ENCODE measurements at regions not wholly inside any gene's neighbourhood (a gene's known extent, or its start where the extent isn't known, plus 50 kb on each side); places are given as distances from the start of the nearest gene placed in this dataset.

DNA sequence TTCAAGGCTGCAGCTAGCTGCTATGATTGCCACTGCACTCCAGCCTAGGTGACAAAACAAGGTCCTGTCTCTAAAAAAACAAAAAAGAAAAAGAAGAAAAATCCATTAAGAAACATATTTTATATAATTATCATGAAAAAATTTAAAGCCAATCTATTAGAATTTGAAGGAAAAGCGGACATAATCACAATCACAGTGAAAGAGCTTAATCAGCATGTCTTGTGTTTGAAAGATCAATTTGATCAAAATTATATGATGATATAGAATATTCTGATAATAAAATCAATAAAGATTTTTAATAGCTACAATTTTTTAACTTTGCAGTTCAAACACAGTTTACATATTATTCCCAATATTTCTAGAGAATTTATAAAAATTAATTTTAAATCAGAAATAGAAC is 210.1 kb downstream of the MEX3B start:
- DNase-seq = no peak
- H3K27ac ChIP-seq (ENCODE audit: low read length) = no peak overlapping the region

DNA sequence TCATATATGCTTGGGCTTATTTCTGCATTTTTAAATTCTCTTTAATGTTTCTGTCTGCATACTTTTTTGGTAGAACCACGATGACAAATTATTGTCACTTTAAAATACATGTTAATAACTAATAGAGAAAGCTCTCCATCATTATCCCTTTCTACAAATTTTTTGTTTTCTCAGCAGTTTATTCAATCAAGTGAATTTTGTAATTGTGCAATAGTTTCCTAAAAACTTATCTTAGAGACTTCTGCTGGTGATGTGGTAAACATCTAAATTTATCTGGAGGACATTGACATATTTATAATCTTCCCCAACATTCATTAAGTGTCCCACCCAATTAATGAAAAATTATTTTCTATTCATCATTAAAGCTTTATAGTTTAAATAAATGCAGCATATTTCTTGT is 215.3 kb downstream of the MEX3B start:
- no peak overlapping the region for H2AFZ ChIP-seq (ENCODE audit: low read length)
- no peaks in the 10 kb centered on the region for H3K9me2 ChIP-seq (replicated peaks; ENCODE audit: insufficient read depth, low read length)
- H4K20me1 ChIP-seq (ENCODE audit: insufficient read depth, low read length) = no peaks in the 10 kb centered on the region
- H3K9me3 ChIP-seq (replicated peaks; ENCODE audit: insufficient read depth, low read length) = no peaks in the 10 kb centered on the region
- H3K36me3 ChIP-seq (replicated peaks; ENCODE audit: insufficient read depth, low read length) = no peaks in the 10 kb centered on the region
- H3K9ac ChIP-seq (ENCODE audit: low read length) = no peak overlapping the region
- DNase-seq = no peak
- no peak overlapping the region for H3K4me3 ChIP-seq (ENCODE audit: low read length)
- no peaks in the 10 kb centered on the region for H3K27me3 ChIP-seq (replicated peaks; ENCODE audit: insufficient read depth, low read length)
- H3K4me1 ChIP-seq (ENCODE audit: low read length) = no peaks in the 10 kb centered on the region
- TF ChIP-seq EZH2 (optimal IDR thresholded peaks at IDR 0.05; ENCODE audit: low read depth, low read length) (no peak), EZH2phosphoT487 (IDR thresholded peaks at IDR 0.05; ENCODE audit: low read length) (no peak)
- TF ChIP-seq, protein P1, sequence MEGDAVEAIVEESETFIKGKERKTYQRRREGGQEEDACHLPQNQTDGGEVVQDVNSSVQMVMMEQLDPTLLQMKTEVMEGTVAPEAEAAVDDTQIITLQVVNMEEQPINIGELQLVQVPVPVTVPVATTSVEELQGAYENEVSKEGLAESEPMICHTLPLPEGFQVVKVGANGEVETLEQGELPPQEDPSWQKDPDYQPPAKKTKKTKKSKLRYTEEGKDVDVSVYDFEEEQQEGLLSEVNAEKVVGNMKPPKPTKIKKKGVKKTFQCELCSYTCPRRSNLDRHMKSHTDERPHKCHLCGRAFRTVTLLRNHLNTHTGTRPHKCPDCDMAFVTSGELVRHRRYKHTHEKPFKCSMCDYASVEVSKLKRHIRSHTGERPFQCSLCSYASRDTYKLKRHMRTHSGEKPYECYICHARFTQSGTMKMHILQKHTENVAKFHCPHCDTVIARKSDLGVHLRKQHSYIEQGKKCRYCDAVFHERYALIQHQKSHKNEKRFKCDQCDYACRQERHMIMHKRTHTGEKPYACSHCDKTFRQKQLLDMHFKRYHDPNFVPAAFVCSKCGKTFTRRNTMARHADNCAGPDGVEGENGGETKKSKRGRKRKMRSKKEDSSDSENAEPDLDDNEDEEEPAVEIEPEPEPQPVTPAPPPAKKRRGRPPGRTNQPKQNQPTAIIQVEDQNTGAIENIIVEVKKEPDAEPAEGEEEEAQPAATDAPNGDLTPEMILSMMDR (IDR thresholded peaks at IDR 0.05; ENCODE audit: low read length) = no peak
- no peak overlapping the region for H3K4me2 ChIP-seq (ENCODE audit: low read depth, low read length)
- H3K79me2 ChIP-seq (ENCODE audit: low read length) = no peaks in the 10 kb centered on the region
- no peaks in the 10 kb centered on the region for H3F3A ChIP-seq (ENCODE audit: insufficient read depth, low read length)
- no peak overlapping the region for H3K27ac ChIP-seq (ENCODE audit: low read length)

More for the DNA sequence above, 210.1 kb downstream of the MEX3B start:
- no peak overlapping the region for H2AFZ ChIP-seq (ENCODE audit: low read length)
- no peaks in the 10 kb centered on the region for H3K27me3 ChIP-seq (replicated peaks; ENCODE audit: insufficient read depth, low read length)
- no peaks in the 10 kb centered on the region for H3K9me3 ChIP-seq (replicated peaks; ENCODE audit: insufficient read depth, low read length)
- no peak overlapping the region for H3K9ac ChIP-seq (ENCODE audit: low read length)
- no peak for TF ChIP-seq EZH2 (optimal IDR thresholded peaks at IDR 0.05; ENCODE audit: low read depth, low read length)
- TF ChIP-seq EZH2phosphoT487 (IDR thresholded peaks at IDR 0.05; ENCODE audit: low read length) = no peak
- TF ChIP-seq, protein P1 (IDR thresholded peaks at IDR 0.05; ENCODE audit: low read length) = no peak
- H3K79me2 ChIP-seq (ENCODE audit: low read length) = no peaks in the 10 kb centered on the region
- H4K20me1 ChIP-seq (ENCODE audit: insufficient read depth, low read length) = no peaks in the 10 kb centered on the region
- no peak overlapping the region for H3K4me2 ChIP-seq (ENCODE audit: low read depth, low read length)
- H3K4me3 ChIP-seq (ENCODE audit: low read length) = no peak overlapping the region
- H3K36me3 ChIP-seq (replicated peaks; ENCODE audit: insufficient read depth, low read length) = no peaks in the 10 kb centered on the region
- H3K4me1 ChIP-seq (ENCODE audit: low read length) = no peaks in the 10 kb centered on the region
- H3F3A ChIP-seq (ENCODE audit: insufficient read depth, low read length) = no peaks in the 10 kb centered on the region
- no peaks in the 10 kb centered on the region for H3K9me2 ChIP-seq (replicated peaks; ENCODE audit: insufficient read depth, low read length)

DNA sequence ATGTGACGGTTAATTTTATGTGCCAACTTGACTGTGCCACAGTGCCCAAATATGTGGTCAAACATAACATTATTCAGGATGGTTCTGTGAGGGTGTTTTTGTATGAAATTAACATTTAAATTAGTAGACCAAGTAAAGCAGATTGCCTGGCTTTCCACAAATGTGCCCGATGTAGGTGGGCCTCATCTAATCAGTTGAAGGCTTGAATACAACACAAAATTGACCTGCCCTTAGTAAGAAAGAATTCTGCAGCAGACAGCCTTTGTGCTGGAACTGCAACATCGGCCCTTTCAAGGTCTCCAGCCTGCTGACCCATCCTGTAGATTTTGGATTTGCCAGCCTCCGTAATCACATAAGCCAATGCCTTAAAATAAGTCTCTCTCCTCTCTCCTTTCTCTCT is 215.9 kb downstream of the MEX3B start:
- Histone ChIP-seq H3K36me3 (replicated peaks; ENCODE audit: insufficient read depth, low read length) (no peaks in the 10 kb centered on the region), H3F3A (ENCODE audit: insufficient read depth, low read length) (no peaks in the 10 kb centered on the region), H3K79me2 (ENCODE audit: low read length) (no peaks in the 10 kb centered on the region), H3K4me2 (ENCODE audit: low read depth, low read length) (no peak overlapping the region), H3K27ac (ENCODE audit: low read length) (no peak overlapping the region), H3K9me2 (replicated peaks; ENCODE audit: insufficient read depth, low read length) (no peaks in the 10 kb centered on the region), H3K9me3 (replicated peaks; ENCODE audit: insufficient read depth, low read length) (no peaks in the 10 kb centered on the region), H4K20me1 (ENCODE audit: insufficient read depth, low read length) (no peaks in the 10 kb centered on the region), H3K27me3 (replicated peaks; ENCODE audit: insufficient read depth, low read length) (no peaks in the 10 kb centered on the region), H3K4me1 (ENCODE audit: low read length) (no peaks in the 10 kb centered on the region), H2AFZ (ENCODE audit: low read length) (no peak overlapping the region), H3K9ac (ENCODE audit: low read length) (no peak overlapping the region), H3K4me3 (ENCODE audit: low read length) (no peak overlapping the region)
- TF ChIP-seq EZH2phosphoT487 (IDR thresholded peaks at IDR 0.05; ENCODE audit: low read length) (no peak), EZH2 (optimal IDR thresholded peaks at IDR 0.05; ENCODE audit: low read depth, low read length) (no peak)
- TF ChIP-seq, protein P1 (IDR thresholded peaks at IDR 0.05; ENCODE audit: low read length) = no peak
- DNase-seq = no peak

All from MM.1S (cell line).